ENCODE measurements at regions not wholly inside any gene's neighbourhood (a gene's known extent, or its start where the extent isn't known, plus 50 kb on each side); places are given as distances from the start of the nearest gene placed in this dataset.

- Histone ChIP-seq H3K27me3 (ENCODE audit: insufficient read depth, low read depth, severe bottlenecking) (peaks cover 79% of the 10 kb centered on the region), H3K9me3 (ENCODE audit: severe bottlenecking) (no peaks in the 10 kb centered on the region), H3K4me3 (ENCODE audit: low read depth, low read length) (no peak overlapping the region), H3K27ac (no peak overlapping the region), H3K36me3 (no peaks in the 10 kb centered on the region)
- TF ChIP-seq CTCF (IDR thresholded peaks at IDR 0.05; ENCODE audit: low read depth, low read length) = no peak
- no peak for DNase-seq
Observed at GRCh38 chr2:75321599-75321922, 122.2 kb upstream of the TACR1 start.

- Histone ChIP-seq H3K9me3 (ENCODE audit: severe bottlenecking) (no peaks in the 10 kb centered on the region), H3K36me3 (no peaks in the 10 kb centered on the region), H3K4me3 (ENCODE audit: low read depth, low read length) (no peak overlapping the region), H3K27me3 (ENCODE audit: insufficient read depth, low read depth, severe bottlenecking) (peaks cover 83% of the 10 kb centered on the region), H3K27ac (no peak overlapping the region)
- no peak for TF ChIP-seq CTCF (IDR thresholded peaks at IDR 0.05; ENCODE audit: low read depth, low read length)
- DNase-seq = no peak
Observed at GRCh38 chr2:75320898-75321598, 121.7 kb upstream of the TACR1 start.

- no peaks in the 10 kb centered on the region for H3K36me3 ChIP-seq
- no peaks in the 10 kb centered on the region for H3K9me3 ChIP-seq (ENCODE audit: severe bottlenecking)
- H3K27ac ChIP-seq = no peak overlapping the region
- H3K4me3 ChIP-seq (ENCODE audit: low read depth, low read length) = no peak overlapping the region
- DNase-seq = no peak
- TF ChIP-seq CTCF (IDR thresholded peaks at IDR 0.05; ENCODE audit: low read depth, low read length) = no peak
- peaks cover 84% of the 10 kb centered on the region for H3K27me3 ChIP-seq (ENCODE audit: insufficient read depth, low read depth, severe bottlenecking)
Observed at GRCh38 chr2:75319951-75320350, 120.6 kb upstream of the TACR1 start.

- DNase-seq = no peak
- no peak overlapping the region for H3K27ac ChIP-seq
- H3K4me3 ChIP-seq (ENCODE audit: low read depth, low read length) = no peak overlapping the region
- peaks cover 85% of the 10 kb centered on the region for H3K27me3 ChIP-seq (ENCODE audit: insufficient read depth, low read depth, severe bottlenecking)
- H3K9me3 ChIP-seq (ENCODE audit: severe bottlenecking) = no peaks in the 10 kb centered on the region
- no peak for TF ChIP-seq CTCF (IDR thresholded peaks at IDR 0.05; ENCODE audit: low read depth, low read length)
- no peaks in the 10 kb centered on the region for H3K36me3 ChIP-seq
Observed at GRCh38 chr2:75317802-75318201, 118.5 kb upstream of the TACR1 start.

- Histone ChIP-seq H3K27ac (no peak overlapping the region), H3K36me3 (no peaks in the 10 kb centered on the region), H3K4me3 (ENCODE audit: low read depth, low read length) (no peak overlapping the region), H3K9me3 (ENCODE audit: severe bottlenecking) (no peaks in the 10 kb centered on the region), H3K27me3 (ENCODE audit: insufficient read depth, low read depth, severe bottlenecking) (peaks cover 86% of the 10 kb centered on the region)
- DNase-seq = no peak
- TF ChIP-seq CTCF (IDR thresholded peaks at IDR 0.05; ENCODE audit: low read depth, low read length) = no peak
Observed at GRCh38 chr2:75317316-75317715, 118.0 kb upstream of the TACR1 start.

DNA sequence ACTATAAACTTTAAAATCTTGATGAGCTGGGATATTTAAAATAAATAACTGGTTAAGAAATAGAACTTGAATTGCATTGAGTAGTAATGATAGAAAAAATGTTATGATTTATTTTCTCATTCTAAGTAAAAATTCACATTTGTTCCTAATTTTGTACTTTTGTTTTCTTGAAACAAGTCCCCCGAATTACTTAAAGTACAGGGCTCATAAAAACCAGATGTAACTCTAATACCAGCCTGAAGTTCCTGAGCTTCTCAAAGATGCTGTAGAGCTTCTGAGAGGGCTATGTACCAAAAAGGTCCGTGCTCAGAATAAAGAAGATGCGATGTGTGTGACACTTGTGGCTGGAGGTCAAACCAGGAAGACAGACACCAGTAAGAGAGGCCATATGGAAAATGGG lies 116.1 kb upstream of the TACR1 start:
- no peaks in the 10 kb centered on the region for H3K36me3 ChIP-seq
- no peak for DNase-seq
- no peaks in the 10 kb centered on the region for H3K9me3 ChIP-seq (ENCODE audit: severe bottlenecking)
- no peak overlapping the region for H3K27ac ChIP-seq
- H3K4me3 ChIP-seq (ENCODE audit: low read depth, low read length) = no peak overlapping the region
- no peak for TF ChIP-seq CTCF (IDR thresholded peaks at IDR 0.05; ENCODE audit: low read depth, low read length)
- H3K27me3 ChIP-seq (ENCODE audit: insufficient read depth, low read depth, severe bottlenecking) = peaks cover 86% of the 10 kb centered on the region

All from WERI-Rb-1 (cell line).